ENCODE measurements at regions not wholly inside any gene's neighbourhood (a gene's known extent, or its start where the extent isn't known, plus 50 kb on each side); places are given as distances from the start of the nearest gene placed in this dataset.

- ATAC-seq (no peak), DNase-seq (no peak)
- Mint-ChIP-seq H3K27ac (no peak overlapping the region), H3K4me3 (no peak overlapping the region), H3K27me3 (no peaks in the 10 kb centered on the region), H3K4me1 (ENCODE audit: low read depth) (no peaks in the 10 kb centered on the region), H3K9me3 (no peaks in the 10 kb centered on the region), H3K36me3 (ENCODE audit: low read depth) (no peaks in the 10 kb centered on the region)
- intact Hi-C loops (cut with micrococcal nuclease) = no loop called here
- CTCF ChIA-PET = interaction anchor here (0.8 kb wide), 1 partner anchor 90 kb away, joined by 3 read pairs; no protein-coding TSS in a partner anchor
- POLR2A ChIA-PET = no interaction called here
- no peak for TF ChIP-seq CTCF (IDR thresholded peaks at IDR 0.05)
Measured at GRCh38 chr2:105634198-105634597, 110.5 kb upstream of the NCK2 start.

GRCh38 chr2:105631922-105632321 lies 112.8 kb upstream of the NCK2 start:
- Mint-ChIP-seq H3K27me3 (no peaks in the 10 kb centered on the region), H3K27ac (no peak overlapping the region), H3K4me3 (no peak overlapping the region), H3K9me3 (no peaks in the 10 kb centered on the region), H3K4me1 (ENCODE audit: low read depth) (no peaks in the 10 kb centered on the region), H3K36me3 (ENCODE audit: low read depth) (no peaks in the 10 kb centered on the region)
- ChIA-PET CTCF (interaction anchor here (3.2 kb wide), 1 partner anchor 56 kb away, joined by 9 read pairs; no protein-coding TSS in a partner anchor), POLR2A (no interaction called here)
- intact Hi-C loops (cut with micrococcal nuclease) = no loop called here
- DNase-seq (no peak), ATAC-seq (no peak)
- no peak for TF ChIP-seq CTCF (IDR thresholded peaks at IDR 0.05)

- no peak for DNase-seq
- POLR2A ChIA-PET = no interaction called here
- intact Hi-C loops (cut with micrococcal nuclease) = no loop called here
- Mint-ChIP-seq H3K36me3 (ENCODE audit: low read depth) (no peaks in the 10 kb centered on the region), H3K27me3 (peaks cover 1% of the 10 kb centered on the region), H3K27ac (no peak overlapping the region), H3K9me3 (no peaks in the 10 kb centered on the region), H3K4me1 (ENCODE audit: low read depth) (no peaks in the 10 kb centered on the region), H3K4me3 (no peak overlapping the region)
- no peak for TF ChIP-seq CTCF (IDR thresholded peaks at IDR 0.05)
- ATAC-seq = no peak
- CTCF ChIA-PET = interaction anchor here (3.2 kb wide), 1 partner anchor 55 kb away, joined by 9 read pairs; no protein-coding TSS in a partner anchor
Measured at GRCh38 chr2:105631011-105631410, 113.7 kb upstream of the NCK2 start.

GRCh38 chr2:105629634-105630033 lies 115.1 kb upstream of the NCK2 start:
- Mint-ChIP-seq H3K27me3 (peaks cover 3% of the 10 kb centered on the region), H3K4me1 (ENCODE audit: low read depth) (no peaks in the 10 kb centered on the region), H3K27ac (no peak overlapping the region), H3K9me3 (no peaks in the 10 kb centered on the region), H3K4me3 (no peak overlapping the region), H3K36me3 (ENCODE audit: low read depth) (no peaks in the 10 kb centered on the region)
- TF ChIP-seq CTCF (IDR thresholded peaks at IDR 0.05) = no peak
- intact Hi-C loops (cut with micrococcal nuclease) = no loop called here
- POLR2A ChIA-PET = no interaction called here
- no peak for ATAC-seq
- CTCF ChIA-PET = interaction anchor here (3.2 kb wide), 1 partner anchor 53 kb away, joined by 9 read pairs; no protein-coding TSS in a partner anchor
- no peak for DNase-seq

- H3K9me3 Mint-ChIP-seq = no peaks in the 10 kb centered on the region
- H3K27me3 Mint-ChIP-seq = peaks cover 3% of the 10 kb centered on the region
- TF ChIP-seq CTCF (IDR thresholded peaks at IDR 0.05) = no peak
- CTCF ChIA-PET = no interaction called here
- no peak overlapping the region for H3K4me3 Mint-ChIP-seq
- no peaks in the 10 kb centered on the region for H3K4me1 Mint-ChIP-seq (ENCODE audit: low read depth)
- no peaks in the 10 kb centered on the region for H3K36me3 Mint-ChIP-seq (ENCODE audit: low read depth)
- intact Hi-C loops (cut with micrococcal nuclease) = no loop called here
- H3K27ac Mint-ChIP-seq = no peak overlapping the region
- ATAC-seq (no peak), DNase-seq (no peak)
- POLR2A ChIA-PET = no interaction called here
Measured at GRCh38 chr2:105627534-105627933, 117.2 kb upstream of the NCK2 start.
